Amniotic stem cell (primary cell): ENCODE measurements at regions not wholly inside any gene's neighbourhood (a gene's known extent, or its start where the extent isn't known, plus 50 kb on each side); places are given as distances from the start of the nearest gene placed in this dataset.
A peak's percentile ranks its signal among the peaks of the same experiment; 100 is the strongest.
"Not testable (repeated sequence)": the region's sequence is repeated elsewhere in the genome, so short reads cannot be mapped to it uniquely, and the experiment has no call there.

Source experiments
- DNase-seq: peaks from one replicate; lab custom pipeline; 2025; lab: John Stamatoyannopoulos, UW

DNA sequence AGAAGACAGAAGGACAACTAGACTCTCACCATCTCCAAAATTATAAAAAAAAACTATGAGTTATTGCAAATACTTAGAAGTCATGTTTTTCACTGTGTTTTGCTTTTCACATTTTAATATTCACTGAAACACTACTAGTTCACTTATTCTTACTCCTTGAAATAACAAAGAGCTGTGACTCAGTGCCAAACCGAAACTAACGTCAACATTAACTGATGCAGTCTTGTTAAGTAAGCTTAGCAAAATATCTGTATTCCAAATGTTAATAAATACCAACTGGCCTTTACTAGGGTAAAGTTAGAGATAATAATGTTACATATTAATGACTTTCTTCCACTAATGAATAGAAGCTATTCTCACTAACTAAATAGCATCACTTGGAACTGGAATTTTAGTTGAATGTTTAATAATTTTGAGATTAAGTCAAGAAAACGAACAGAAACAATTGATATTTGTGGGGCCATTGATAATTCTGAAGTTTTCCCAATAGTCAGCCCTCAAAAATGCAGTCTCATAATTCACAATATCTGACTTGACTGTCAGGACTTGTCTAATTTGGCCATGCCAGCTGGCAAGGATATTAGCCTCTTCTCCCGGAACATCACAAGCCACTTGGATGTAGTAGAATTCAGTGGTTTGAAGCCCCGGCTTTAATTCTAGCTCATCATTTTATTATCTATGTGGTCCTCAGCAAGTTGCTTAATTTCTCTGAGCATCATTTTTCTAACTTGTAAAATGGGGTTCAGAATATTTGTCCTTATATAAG is 230.1 kb upstream of the DDI1 start:
- DNase-seq, result peak; percentile 21

DNA sequence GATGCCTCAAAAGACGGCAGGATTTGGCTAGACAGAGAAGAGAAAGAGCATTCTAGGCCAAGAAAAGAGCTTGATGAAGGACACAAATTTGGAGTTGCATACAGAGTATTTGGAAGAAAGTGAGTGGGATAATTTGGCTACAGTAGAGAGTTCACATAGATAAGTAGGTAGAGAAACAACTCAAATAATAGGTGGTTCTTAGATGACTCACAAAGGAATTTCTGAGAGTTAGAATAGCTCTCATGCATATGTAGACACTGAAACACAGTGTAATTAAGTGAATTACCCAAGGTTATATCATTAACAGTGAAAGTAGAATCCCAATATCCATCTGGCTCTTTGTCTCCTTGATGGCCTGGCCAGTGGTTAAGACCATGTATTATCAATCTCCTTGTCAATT is 228.6 kb upstream of the DDI1 start:
- DNase-seq, result no peak

DNA sequence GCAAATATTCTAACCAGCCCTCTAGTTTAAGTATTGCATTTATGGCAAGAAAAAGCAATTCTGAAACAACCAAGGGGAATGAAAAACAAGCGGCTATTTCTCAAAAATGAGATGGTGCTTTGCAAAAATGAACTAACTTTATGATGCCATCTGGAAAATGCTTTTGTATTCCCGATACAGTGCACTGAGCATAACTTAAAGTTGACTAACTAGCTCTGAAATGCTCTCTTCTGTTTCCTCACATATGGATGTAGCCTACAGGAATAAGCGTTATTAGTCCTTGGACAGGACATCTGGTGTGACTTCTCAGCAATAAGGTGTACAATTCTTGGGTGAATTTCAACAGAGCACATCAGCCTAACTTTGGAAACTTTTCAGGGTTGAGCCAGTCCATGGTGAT is 228.2 kb upstream of the DDI1 start:
- DNase-seq, result no peak

DNA sequence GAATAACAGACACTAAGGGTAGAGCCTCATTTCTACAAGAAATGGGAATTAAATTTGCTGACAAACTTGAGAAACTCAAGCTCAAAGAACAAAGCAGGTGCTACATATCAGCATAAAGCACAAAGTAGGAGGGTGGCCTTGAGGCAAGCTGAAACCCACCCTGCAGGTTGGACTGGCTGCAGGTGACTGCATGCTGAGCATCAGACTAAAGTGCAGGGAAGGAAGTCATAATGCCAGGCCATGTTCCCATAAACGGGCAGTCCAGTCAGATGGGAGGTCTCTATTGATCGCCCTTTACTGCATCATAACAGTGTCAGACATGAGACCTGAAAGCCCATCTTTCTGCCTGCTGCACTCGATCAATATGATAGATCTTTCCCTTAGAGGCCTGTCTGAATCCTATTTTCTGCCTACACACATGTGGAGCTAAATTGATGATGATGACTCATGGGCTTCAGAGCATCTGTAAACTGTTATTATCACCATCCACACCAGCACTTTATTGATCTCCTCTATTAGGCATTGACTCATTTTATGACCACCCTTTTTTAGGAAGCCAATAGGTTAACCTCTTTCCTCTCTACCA is 224.5 kb upstream of the DDI1 start:
- no peak for DNase-seq

DNA sequence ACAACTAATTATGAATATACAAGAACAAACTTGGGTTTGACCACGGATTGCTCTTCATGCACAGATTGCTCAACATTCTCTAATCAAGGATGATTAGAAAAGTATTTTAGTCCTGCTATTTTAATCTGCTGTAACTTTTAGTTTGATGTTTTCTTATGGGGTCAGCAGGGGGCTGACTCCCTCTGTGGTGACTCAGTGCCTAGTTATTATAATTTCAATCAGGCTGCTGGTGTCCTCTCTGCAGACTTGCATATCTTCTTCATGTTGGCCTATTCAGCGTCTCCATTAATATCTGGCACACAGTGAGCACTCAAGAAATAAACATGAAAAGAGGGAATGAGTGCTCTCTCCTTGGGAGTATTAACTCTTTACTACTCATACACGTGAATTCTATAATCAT is 223.8 kb upstream of the DDI1 start:
- DNase-seq, result no peak

DNA sequence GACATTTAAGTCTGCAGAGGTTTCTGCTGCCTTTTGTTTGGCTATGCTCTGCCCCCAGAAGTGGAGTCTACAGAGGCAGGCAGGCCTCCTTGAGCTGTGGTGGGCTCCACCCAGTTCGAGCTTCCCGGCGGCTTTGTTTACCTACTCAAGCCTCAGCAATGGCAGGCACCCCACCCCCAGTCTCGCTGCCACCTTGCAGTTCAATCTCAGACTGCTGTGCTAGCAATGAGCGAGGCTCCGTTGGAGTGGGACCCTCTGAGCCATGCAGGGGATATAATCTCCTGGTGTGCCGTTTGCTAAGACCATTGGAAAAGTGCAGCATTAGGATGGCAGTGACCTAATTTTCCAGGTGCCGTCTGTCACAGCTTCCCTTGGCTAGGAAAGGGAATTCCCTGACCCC is 216.1 kb upstream of the DDI1 start:
- not testable (repeated sequence) for DNase-seq

DNA sequence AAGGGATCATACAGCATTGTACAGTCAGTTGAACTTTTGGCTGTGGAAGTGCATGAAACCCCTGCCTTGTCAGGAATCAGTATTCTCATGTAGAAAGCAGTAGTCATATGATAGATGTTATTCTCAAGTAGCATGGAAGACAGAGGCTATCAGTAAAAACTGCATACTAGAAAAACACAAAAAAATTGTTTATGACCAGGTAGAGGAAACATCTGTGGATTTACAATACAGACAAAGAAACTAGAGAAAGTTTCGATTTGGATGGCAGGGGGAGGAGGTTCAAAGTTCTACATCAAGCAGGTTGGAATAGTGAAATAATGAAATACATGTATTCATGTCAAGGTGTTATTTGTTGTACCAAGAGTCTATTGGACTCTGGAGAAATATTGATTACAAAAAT is 212.3 kb upstream of the DDI1 start:
- no peak for DNase-seq

DNA sequence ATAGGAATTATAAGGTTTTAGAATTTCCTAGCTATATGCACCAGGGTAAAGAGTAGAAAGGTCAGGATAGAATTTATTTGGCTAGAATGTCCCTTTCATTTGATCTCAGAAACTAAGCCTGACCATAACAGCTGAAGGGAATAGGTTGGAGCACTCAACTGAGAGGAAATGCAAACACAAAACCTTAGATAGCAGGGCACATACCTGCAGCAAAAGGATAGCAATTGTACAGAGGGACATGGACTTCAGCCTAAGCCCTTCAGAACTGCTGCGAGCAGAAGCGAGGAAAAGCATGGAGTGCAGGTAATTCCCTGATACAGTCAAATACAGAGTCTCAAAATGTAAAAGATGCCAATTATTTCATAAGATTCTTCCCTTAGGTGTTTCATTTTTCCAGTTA is 211.0 kb upstream of the DDI1 start:
- DNase-seq, result no peak

DNA sequence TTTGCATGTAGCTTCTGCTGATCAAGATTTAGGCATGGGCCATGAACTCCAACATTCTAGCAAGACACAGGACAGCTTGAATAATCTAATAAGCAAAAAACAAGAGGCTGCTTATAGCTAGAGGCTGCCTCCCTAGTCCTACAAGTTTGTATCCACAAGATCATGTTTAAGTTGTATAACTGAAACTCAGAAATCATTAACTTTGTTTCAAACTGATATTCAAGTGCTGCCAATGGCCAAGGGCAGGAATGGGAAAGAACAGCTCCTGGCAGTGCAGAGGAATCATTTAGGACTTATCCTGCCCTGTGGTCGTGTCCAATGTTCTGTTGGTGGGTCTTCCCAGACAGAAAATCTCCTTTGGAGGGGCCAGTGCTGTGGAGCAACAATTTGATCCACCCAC is 209.6 kb upstream of the DDI1 start:
- no peak for DNase-seq

DNA sequence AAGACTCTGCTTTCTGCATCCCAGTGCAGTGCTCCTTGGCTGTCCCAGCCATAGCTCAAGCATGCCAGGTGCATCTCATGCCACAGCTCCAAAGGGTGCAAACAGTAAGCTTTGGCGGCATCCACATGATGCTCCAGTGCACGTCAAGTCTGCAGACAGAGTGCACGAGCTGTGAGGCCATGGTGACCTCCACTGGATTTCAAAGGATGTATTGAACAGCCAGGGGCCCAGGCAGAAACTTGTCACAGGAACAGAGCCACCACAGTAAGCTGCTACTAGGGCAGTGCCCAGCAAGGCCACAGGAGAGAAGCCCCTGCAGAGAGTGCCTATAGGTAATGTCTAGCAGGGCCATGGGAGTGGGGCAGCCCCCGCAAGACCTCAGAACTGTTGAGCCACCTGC is 206.8 kb upstream of the DDI1 start:
- no peak for DNase-seq

DNA sequence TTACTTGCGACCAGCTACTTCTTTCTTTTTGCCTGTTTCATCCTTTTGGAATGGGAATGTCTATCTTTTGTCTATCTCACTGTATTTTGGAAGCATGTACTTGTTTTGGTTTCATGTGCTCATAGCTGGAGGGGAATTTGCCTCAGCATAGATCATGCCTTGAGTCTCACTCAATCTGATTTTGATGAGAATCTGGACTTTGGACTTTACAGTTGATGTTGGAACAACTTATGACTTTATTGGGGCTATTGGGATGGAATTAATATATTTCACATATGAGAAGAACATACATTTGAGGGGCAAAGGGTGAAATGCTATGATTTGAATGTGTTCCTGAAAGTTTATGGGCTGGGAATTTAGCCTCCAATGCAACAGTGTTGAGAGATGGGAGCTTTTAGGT is 206.2 kb upstream of the DDI1 start:
- no peak for DNase-seq

DNA sequence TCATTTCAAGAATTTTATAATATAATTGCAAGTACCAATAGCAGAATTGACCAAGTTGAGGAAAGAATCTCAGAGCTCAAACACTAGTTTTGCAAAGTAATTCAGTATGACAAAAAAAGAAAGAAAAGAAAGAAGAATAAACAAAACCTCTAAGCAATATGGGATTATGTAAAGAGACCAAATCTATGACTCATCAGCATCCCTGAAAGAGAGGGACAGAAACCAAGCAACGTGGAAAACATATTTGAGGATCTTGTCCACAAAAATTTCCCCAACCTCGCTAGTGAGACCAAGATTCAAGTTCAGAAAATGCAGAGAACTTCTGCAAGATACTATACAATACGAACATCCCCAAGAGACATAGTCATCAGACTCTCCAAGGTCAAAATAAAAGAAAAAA is 203.7 kb upstream of the DDI1 start:
- no peak for DNase-seq

DNA sequence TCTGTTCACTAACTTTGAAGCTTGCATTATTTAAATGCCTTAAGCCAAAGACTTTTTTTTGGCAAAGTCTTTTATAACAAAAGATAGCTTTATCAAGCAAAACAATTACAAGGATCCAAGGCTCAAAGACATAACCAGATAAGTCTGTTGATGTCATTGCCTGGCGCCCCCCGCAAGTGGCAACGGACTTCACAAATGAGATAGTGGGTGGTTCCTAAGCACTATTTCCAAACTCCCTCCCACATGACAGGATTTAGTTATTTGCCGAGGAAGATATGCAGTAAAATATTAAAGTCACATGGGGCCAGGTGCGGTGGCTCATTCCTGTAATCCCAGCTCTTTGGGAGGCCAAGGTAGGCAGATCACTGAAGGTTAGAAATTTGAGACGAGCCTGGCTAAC is 194.2 kb upstream of the DDI1 start:
- no peak for DNase-seq

DNA sequence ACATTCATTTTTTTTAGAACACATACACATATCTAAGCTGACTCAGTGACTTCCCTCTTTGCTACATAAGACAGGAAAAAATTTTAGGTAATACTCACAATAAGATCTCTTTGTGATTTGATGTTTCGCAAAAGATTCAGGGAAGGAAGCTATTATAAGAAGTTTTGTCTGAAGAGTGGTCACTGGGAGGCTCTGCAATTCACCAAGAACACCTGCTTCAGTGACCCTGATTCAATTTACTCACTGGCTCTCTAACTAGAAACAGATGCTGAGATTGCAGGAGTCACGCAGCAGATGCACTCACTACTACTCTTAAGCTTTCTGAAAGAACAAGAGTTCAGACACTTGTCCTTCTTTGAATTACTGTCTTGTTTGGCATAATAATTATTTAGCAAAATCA is 193.6 kb upstream of the DDI1 start:
- no peak for DNase-seq

DNA sequence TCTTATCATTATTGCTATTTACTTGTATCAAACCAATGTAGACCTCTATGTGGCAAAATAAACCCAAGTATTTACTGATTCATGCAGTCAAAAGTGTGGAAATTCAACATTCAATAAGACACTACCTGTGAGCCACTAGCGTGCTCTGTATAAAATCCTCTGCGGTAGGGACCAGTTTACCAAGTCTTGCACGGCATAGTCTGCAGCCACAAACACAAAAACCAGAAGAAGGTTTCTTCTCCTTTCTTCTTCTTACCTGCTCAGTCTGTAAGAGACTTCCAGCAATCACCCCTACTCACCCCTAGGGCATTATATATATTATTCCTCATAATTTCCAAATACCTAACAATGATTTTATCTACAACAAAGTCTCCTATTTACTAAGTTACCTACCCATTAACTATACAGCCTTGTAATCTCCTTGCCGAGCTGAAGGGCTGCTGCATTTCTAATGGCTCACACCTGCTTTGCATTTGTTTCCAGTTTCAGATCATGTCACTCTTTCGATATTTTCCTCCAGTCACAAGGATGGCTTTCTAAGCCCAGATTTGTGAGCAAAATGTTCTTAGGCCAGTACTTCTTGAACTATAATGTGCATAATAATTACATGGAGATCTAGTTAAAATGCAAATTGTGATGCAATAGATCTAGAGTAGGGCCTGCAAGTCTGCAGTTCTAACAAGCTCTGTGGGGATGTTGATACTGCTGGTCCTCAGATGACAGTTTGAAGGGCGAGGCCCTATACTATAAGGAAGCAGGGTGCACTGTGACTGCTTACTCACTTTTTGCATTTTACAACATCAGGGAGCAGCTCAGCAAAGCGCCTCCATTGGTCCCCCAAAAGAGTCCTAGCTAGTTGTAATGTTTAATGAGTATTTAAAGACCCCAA is 191.9 kb upstream of the DDI1 start:
- DNase-seq, result no peak

DNA sequence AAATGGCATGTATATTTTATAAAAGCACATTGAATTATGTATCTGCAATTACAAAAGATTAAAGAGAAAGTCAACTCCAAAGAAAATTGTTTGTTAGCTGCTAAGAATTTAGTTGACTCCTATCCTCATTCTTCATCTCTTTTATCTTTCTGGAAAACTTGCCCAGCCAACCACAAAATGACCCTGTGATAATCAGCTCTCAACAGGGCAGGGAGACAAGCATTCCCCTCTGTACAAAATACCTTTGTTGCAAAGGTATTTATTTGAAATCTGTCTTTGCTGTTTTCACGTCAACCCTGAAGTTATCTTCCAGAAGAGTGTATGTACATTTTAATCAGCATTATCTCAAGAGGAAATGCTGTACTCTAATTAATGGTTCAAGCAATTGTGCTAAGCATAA is 191.1 kb upstream of the DDI1 start:
- no peak for DNase-seq

DNA sequence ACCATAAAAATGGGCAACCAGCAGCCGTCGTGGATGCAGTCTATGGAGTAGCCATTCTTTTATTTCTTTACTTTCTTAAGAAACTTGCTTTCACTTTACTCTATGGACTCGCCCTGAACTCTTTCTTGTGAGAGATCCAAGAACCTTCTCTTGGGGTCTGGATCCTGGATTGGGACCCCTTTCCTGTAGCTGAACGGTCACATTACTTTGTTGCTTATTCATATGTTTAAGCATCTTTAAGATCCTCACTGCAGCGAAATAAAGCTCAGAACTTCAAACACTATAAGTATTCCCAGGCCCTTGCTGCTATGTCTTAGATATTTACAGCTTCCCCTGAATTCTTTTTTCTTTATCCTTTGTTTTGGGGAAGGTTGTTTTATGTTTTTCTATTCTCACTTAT is 187.8 kb upstream of the DDI1 start:
- DNase-seq, result no peak

DNA sequence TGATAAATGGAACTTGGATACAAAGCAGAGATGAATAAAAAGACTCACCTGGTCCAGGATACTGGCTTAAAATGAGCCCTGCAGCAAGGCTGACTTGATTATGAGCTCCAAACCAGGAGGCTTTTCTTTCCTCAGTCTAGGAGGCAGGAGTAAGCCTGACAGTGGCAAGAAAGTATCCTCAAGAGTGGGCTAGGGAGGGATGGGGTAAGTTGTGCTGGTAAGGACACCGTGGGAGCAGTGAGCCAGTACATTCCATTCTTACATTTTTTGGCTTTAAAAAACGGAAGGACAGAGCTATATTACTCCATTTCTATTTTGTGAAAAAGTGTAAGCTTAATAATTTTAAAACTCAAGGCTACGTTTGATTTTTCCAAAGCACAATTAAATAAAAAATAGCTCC is 187.1 kb upstream of the DDI1 start:
- DNase-seq, result no peak

DNA sequence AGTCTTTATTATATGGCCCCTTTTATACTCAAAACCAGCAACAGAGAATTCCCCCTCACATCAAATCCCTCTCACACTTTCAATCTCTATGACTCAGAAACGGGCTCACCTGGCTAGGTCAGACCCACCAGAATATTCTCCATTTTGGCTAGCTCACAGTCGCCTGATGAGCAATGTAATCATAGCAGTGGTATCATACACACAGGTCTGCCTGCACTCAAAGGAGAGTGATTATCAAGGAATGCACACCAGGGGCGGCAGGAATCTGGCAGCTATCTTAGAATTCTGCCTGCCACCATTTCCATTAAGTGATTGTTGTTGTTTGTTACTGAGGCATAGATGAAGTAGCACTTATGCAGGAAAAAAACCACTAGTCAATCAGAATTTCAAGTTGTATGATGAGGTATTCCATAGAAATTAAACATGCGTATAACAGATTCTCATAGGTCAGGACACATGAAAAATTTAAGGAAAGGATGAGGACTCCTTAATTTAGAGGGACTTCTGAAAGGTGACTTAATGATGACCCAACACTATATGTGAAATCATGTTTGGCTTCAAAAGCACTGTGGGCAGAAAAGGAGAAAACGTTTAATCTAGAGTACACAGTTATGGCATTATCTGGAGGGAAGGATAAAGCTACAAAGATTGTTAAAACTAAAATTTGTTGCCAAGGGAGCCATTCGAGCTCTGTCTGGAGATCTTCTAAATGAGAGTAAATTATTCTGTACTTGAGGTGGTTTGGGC is 185.8 kb upstream of the DDI1 start:
- no peak for DNase-seq

DNA sequence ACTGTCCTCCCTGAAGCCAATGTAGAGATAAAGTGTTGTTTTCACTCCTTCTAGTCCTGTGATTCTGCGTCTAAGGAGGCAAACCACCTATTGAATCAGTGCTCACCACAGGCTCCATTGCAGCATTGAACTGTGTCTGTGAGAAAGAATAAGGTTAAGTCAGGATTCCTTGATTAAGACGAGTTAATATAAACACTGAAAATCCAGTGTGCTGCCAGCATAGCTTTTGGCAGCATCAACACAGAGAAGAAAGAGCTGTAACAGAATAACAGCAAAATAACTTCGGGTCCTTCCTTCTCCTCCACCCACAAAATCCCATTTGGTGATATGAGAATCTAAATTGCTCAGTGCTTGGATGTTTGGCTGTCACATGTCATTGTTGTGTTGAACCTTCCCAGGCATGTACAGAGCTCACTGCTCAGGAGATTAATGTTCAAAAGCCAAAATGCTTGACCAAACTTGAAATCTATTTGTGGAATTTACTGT is 185.2 kb upstream of the DDI1 start:
- no peak for DNase-seq
